Loucy (cell line): ENCODE measurements at regions not wholly inside any gene's neighbourhood (a gene's known extent, or its start where the extent isn't known, plus 50 kb on each side); places are given as distances from the start of the nearest gene placed in this dataset.
"Not testable (repeated sequence)": the region's sequence is repeated elsewhere in the genome, so short reads cannot be mapped to it uniquely, and the experiment has no call there.

Experiments used
- H2AFZ ChIP-seq: fragments of 200-600 bp; sonication (generic); 2 replicates; pipeline ENCODE4 v1.6.0; 2016; ENCODE audit warnings: antibody characterized with exemption, mild to moderate bottlenecking, low read length, moderate library complexity
- H3F3A ChIP-seq: fragments of 200-600 bp; 2 replicates; pipeline ENCODE4 v1.6.0; 2016; ENCODE audit warnings: antibody characterized with exemption, low read depth, mild to moderate bottlenecking
- H3K27me3 ChIP-seq: fragments of 200-600 bp; sonication (generic); 2 replicates; pipeline ENCODE4 v1.6.1; 2014; ENCODE audit warnings: low read length, mild to moderate bottlenecking; ENCODE audit not compliant: insufficient read depth, poor library complexity, severe bottlenecking
- H3K36me3 ChIP-seq: fragments of 200-600 bp; sonication (generic); 2 replicates; pipeline ENCODE4 v1.6.1; 2016; ENCODE audit warnings: low read length; ENCODE audit not compliant: insufficient read depth
- H3K4me1 ChIP-seq: fragments of 200-600 bp; sonication (generic); 2 replicates; pipeline ENCODE4 v1.5.1; 2014; ENCODE audit warnings: low read length, mild to moderate bottlenecking; ENCODE audit not compliant: insufficient read depth, poor library complexity, severe bottlenecking
- H3K4me2 ChIP-seq: fragments of 200-600 bp; sonication (generic); 2 replicates; pipeline ENCODE4 v1.6.0; 2014; ENCODE audit warnings: antibody characterized with exemption, low read length, low read depth, mild to moderate bottlenecking; ENCODE audit not compliant: poor library complexity, severe bottlenecking
- H3K4me3 ChIP-seq: fragments of 200-600 bp; sonication (generic); 2 replicates; pipeline ENCODE4 v1.5.1; 2014; ENCODE audit warnings: low read length, mild to moderate bottlenecking, mixed read lengths; ENCODE audit not compliant: poor library complexity, severe bottlenecking
- H3K79me2 ChIP-seq: fragments of 200-600 bp; sonication (generic); 2 replicates; pipeline ENCODE4 v1.6.1; 2014; ENCODE audit warnings: low read length; ENCODE audit not compliant: insufficient read depth
- H3K9ac ChIP-seq: fragments of 200-600 bp; sonication (generic); 2 replicates; pipeline ENCODE4 v1.6.0; 2014; ENCODE audit warnings: mild to moderate bottlenecking, low read depth, low read length, moderate library complexity; ENCODE audit not compliant: poor library complexity, severe bottlenecking
- H3K9me2 ChIP-seq: fragments of 200-600 bp; sonication (generic); replicated peaks from 2 replicates; pipeline ENCODE4 v1.6.1; 2016; ENCODE audit warnings: low read depth, low read length, mixed read lengths
- H3K9me3 ChIP-seq: fragments of 200-600 bp; sonication (generic); 2 replicates; pipeline ENCODE4 v1.6.1; 2014; ENCODE audit warnings: mild to moderate bottlenecking, antibody characterized with exemption, low read length, low read depth; ENCODE audit not compliant: insufficient read depth
- H4K20me1 ChIP-seq: fragments of 200-600 bp; sonication (generic); 2 replicates; pipeline ENCODE4 v1.6.0; 2014; ENCODE audit warnings: antibody characterized with exemption, low read length, mild to moderate bottlenecking; ENCODE audit not compliant: insufficient read depth, poor library complexity, severe bottlenecking

- not testable (repeated sequence) for H3K4me3 ChIP-seq, H3K9me3 ChIP-seq, H3K36me3 ChIP-seq, H3K9ac ChIP-seq, H3K4me1 ChIP-seq, H2AFZ ChIP-seq, H3K27me3 ChIP-seq, H3K79me2 ChIP-seq, H3K4me2 ChIP-seq, H3K9me2 ChIP-seq, H3F3A ChIP-seq, H4K20me1 ChIP-seq
These were observed 339.3 kb upstream of the PLGLB1 start for GRCh38 chr2:87360927-87361326.

GRCh38 chr2:87361805-87362204 is 340.2 kb upstream of the PLGLB1 start:
- not testable (repeated sequence) for H4K20me1 ChIP-seq, H3K27me3 ChIP-seq, H3F3A ChIP-seq, H3K9me3 ChIP-seq, H3K36me3 ChIP-seq, H3K9ac ChIP-seq, H3K9me2 ChIP-seq, H3K4me1 ChIP-seq, H2AFZ ChIP-seq, H3K79me2 ChIP-seq, H3K4me2 ChIP-seq, H3K4me3 ChIP-seq

DNA sequence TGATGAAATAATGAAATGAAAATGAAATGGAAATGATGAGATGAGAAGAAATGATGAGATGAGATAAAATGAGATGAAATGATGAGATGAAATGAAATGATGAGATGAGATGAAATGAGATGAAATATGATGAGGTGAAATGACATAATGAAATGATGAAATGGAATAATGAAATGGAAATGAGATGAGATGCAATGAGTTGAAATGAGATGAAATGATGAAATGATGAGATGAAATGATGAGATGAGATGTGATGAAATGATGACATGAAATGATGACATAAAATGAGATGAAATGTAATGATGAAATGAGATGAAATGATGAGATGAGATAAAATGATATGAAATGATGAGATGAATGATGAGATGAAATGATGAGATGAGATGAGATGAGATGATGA is 342.7 kb upstream of the PLGLB1 start:
- H3K27me3 ChIP-seq: not testable (repeated sequence)

DNA sequence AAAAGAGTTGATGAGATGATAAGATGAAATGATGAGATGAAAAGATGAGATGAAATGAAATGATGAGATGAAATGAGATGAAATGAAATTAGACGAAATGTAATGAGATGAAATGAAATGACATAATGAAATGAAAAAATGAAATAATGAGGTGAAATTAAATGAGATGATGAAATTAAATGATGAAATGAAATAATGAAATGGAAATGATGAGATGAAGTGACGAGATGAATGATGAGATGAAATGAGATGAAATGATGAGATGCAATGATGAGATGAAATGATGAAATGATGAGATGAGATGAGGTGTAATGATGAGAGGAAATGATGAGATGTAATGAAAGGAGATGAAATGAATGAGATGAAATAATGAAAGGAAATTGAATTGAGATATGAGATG is 343.4 kb upstream of the PLGLB1 start:
- not testable (repeated sequence) for H4K20me1 ChIP-seq, H3K79me2 ChIP-seq, H3F3A ChIP-seq, H3K9ac ChIP-seq, H3K4me3 ChIP-seq, H3K9me2 ChIP-seq, H3K4me2 ChIP-seq, H2AFZ ChIP-seq, H3K27me3 ChIP-seq, H3K36me3 ChIP-seq, H3K9me3 ChIP-seq, H3K4me1 ChIP-seq

More for the DNA sequence above, 342.7 kb upstream of the PLGLB1 start:
- not testable (repeated sequence) for H3K79me2 ChIP-seq, H4K20me1 ChIP-seq, H3K9ac ChIP-seq, H2AFZ ChIP-seq, H3K4me2 ChIP-seq, H3K36me3 ChIP-seq, H3K9me2 ChIP-seq, H3K9me3 ChIP-seq, H3K4me3 ChIP-seq, H3K4me1 ChIP-seq, H3F3A ChIP-seq

DNA sequence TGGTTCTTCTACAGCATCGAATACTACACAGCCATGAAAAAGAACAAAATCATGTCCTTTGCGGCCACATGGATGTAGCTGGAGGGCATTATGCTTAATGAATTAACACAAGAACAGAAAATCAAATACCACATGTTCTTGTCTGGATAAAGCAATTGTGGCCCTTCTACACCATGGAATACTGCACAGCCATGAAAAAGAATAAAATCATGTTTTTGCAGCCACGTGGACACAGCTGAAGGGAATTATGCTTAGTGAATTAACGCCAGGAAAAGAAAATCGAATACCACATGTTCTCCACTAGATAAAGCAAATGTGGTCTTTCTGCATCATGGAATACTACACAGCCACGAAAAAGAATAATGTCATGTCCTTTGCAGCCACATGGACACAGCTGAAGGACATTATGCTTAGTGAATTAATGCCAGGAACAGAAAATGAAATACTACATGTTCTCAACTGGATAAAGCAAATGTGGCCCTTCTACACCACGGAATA is 361.8 kb upstream of the PLGLB2 start:
- not testable (repeated sequence) for H4K20me1 ChIP-seq, H3F3A ChIP-seq, H3K4me2 ChIP-seq, H3K36me3 ChIP-seq, H3K4me3 ChIP-seq, H3K9me3 ChIP-seq, H3K9ac ChIP-seq, H3K9me2 ChIP-seq, H3K4me1 ChIP-seq, H2AFZ ChIP-seq, H3K79me2 ChIP-seq, H3K27me3 ChIP-seq

DNA sequence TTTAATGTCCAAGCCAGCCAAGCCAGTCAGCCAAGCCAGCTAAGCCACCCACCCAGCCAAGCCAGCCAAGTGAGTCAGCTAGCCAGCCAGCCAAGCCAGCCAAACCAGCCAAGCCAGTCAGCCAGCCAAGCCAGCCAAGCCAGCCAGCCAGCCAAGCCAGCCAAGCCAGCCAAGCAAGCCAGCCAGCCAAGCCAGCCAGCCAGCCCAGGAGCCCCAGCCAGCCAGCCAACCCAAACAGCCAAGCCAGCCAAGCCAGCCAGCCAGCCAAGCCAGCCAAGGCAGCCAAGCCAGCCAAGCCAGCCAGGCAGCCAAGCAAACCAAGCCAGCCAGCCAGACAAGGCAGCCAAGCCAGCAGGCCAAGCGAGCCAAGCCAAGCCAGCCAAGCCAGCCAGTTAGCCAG is 352.1 kb upstream of the PLGLB2 start:
- not testable (repeated sequence) for H3K36me3 ChIP-seq, H3K4me1 ChIP-seq, H4K20me1 ChIP-seq, H3K4me2 ChIP-seq, H3K9ac ChIP-seq, H3F3A ChIP-seq, H3K4me3 ChIP-seq, H3K79me2 ChIP-seq, H3K9me2 ChIP-seq, H3K27me3 ChIP-seq, H2AFZ ChIP-seq, H3K9me3 ChIP-seq

GRCh38 chr2:87396551-87397265 is 351.2 kb upstream of the PLGLB2 start:
- not testable (repeated sequence) for H3K9ac ChIP-seq, H3K4me2 ChIP-seq, H3K27me3 ChIP-seq, H3K36me3 ChIP-seq, H3F3A ChIP-seq, H2AFZ ChIP-seq, H3K9me2 ChIP-seq, H4K20me1 ChIP-seq, H3K4me1 ChIP-seq, H3K4me3 ChIP-seq, H3K9me3 ChIP-seq, H3K79me2 ChIP-seq
